GM19043 (cell line): ENCODE measurements at regions not wholly inside any gene's neighbourhood (a gene's known extent, or its start where the extent isn't known, plus 50 kb on each side); places are given as distances from the start of the nearest gene placed in this dataset.

Experiments
- ATAC-seq: cut with Tn5 transposase; IDR thresholded peaks from one replicate; pipeline ENCODE4 v1.9.1; 2021; ENCODE audit warnings: low read depth; ENCODE audit not compliant: unreplicated experiment

GRCh38 chr11:45089251-45089650, 57.2 kb upstream of the PRDM11 start:
- ATAC-seq = no peak

- ATAC-seq = no peak
These were observed 56.6 kb upstream of the PRDM11 start for GRCh38 chr11:45089676-45090499.

- ATAC-seq = no peak
These were observed 55.8 kb upstream of the PRDM11 start for GRCh38 chr11:45090607-45091006.

- ATAC-seq = no peak
These were observed 54.7 kb upstream of the PRDM11 start for GRCh38 chr11:45091563-45092403.

GRCh38 chr11:45092404-45092785, 54.0 kb upstream of the PRDM11 start:
- ATAC-seq = no peak

- no peak for ATAC-seq
These were observed 53.3 kb upstream of the PRDM11 start for GRCh38 chr11:45092901-45093760.

- no peak for ATAC-seq
These were observed 52.5 kb upstream of the PRDM11 start for GRCh38 chr11:45093761-45094455.

- no peak for ATAC-seq
These were observed 51.3 kb upstream of the PRDM11 start for GRCh38 chr11:45094958-45095690.

GRCh38 chr11:45095691-45096010, 50.8 kb upstream of the PRDM11 start:
- ATAC-seq = no peak

GRCh38 chr11:45096636-45097035, 49.8 kb upstream of the PRDM11 start:
- no peak for ATAC-seq
